ENCODE measurements at regions not wholly inside any gene's neighbourhood (a gene's known extent, or its start where the extent isn't known, plus 50 kb on each side); places are given as distances from the start of the nearest gene placed in this dataset.
A peak's percentile ranks its signal among the peaks of the same experiment; 100 is the strongest.

- DNase-seq: no peak
Measured at GRCh38 chr11:71120471-71120896, 131.9 kb downstream of the SHANK2 start.

- DNase-seq: no peak
Measured at GRCh38 chr11:71119656-71120269, 132.6 kb downstream of the SHANK2 start.

GRCh38 chr11:71118671-71119250 is 133.6 kb downstream of the SHANK2 start:
- no peak for DNase-seq

- no peak for DNase-seq
Measured at GRCh38 chr11:71117311-71117710, 135.1 kb downstream of the SHANK2 start.

- DNase-seq: no peak
Measured at GRCh38 chr11:71116693-71117040, 135.7 kb downstream of the SHANK2 start.

GRCh38 chr11:71115770-71116692 is 136.3 kb downstream of the SHANK2 start:
- no peak for DNase-seq

DNA sequence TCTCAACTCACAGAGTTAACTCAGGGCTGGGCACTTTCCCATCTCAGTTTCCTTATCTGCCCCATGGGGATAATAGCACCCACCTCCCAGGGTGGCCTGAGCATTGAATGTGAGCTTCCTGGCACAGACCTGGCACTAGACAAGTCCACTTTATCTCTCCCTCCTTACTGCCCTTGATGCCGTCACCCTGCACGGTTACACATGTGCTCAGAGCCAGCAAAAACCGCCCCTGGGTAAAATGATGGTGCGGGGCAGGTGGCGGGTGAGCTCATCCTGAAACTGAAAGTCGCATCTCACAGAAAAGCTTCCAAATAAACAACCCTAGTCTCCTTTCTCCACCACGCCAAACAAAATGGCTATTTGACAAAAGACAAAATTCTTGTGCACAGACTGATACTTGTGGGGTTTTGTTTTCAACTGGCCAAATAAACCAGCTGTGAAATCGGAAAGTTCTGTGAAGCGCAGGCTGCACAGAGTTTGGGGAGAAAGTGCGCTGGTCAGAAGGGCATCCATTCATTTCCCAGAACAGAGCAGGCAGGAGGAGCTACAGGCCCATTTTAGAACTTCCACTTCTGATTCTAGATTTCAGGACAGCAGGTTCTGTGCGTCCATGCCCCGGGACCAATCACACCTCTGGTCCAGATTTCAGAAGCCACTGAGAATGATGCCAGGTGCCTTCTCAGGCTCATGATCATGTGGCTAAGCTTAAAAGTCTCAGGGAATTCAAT is 138.1 kb downstream of the SHANK2 start:
- no peak for DNase-seq

DNA sequence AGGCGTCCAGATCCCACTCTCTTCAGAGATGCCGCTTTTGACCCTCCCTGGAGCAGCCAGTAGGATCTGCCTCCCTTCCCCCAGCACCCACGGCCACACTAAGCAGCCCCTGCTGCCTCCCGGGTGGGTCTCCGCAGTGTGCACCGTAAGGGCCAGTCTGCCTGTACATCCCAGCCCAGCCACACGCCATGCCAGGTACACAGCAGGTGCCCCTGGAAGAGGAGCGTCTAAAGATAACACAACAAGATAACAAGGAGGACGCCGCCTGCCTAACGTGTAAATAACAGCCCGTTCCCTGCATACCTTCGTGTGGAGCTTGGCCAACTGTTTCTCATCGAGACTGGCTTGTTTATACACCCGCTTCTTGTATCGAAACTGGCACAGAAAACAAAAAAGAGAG is 139.4 kb downstream of the SHANK2 start:
- no peak for DNase-seq

DNA sequence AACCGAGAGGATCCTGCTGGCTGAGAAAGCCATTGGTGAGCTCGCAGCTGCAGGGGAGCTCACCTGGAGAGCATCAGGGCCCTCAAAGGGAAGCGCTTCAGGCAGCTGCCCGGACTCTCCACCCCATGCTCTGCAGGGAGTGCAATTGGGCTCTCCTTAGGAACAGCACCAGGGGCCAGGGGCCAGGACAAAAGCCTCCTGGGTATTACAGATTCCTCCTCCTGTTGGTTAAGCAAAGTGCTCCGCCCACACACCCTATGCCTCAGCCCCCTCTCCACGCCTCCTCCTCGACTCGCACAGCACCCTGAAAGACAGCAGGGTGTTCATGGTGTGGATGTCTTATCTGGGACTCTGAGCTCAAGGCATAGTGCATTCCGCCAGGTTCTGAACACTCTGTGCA is 139.9 kb downstream of the SHANK2 start:
- DNase-seq: peak in 1 of 2 experiments; percentile 8

GRCh38 chr11:71109586-71109985 is 142.8 kb downstream of the SHANK2 start:
- no peak for DNase-seq

DNA sequence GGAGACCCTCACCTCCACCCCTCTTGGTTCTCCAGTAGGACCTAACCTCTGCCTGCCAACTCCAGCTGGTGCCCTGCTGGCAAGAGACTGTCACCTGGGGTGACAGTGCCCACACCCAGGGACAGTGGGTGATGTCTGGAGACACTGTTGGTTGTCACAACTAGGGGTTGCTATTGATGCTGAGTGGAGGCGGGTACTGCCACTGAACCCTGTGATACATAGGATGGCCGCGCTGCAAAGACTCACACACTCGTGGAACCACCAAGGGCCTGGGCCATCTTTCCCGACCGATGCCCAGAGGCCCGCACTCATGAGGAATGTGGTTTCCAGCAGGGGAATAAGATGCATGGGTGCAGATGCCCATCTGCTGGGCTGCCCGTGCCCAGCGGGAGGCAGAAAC is 143.2 kb downstream of the SHANK2 start:
- DNase-seq: no peak

DNA sequence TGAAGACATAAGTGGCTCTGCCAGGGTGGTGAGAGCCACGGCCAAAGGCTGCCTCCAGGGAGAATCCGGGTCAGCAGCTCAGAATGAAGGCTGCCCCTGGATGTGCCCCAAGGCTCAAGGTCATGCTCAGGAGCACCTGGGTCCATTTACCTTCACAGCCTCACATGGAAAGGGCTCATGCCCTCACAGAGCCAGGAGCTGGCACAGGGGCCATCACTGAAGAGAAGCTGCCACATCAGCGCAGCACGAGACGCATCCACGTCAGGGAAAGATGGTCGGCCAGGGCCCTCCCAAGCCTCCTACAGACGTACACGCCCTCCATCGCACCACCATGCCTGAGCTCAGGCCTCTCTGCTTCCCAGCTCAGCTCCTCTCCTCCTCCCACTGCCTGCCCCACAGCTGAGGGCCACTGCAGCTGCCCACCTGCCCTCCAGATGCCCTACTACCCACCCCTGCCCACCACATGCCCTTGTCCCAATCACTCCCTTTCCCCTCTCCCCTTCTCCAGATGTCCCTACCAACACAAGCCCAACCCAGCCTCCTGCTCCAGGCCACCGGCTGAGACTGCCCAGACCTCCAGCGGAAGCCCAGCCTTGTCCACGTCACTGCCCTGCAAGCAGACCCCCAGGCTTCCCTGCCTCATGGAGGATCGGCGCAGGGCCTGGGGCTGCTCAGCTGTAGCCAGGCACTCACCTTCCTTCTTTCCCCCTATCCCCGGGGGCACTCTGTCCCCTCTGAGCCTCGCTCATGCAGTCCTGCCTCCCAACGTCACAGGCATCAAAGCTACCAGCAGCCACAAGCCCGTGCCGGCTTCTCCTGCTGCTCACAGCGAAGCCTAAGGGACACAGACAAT is 144.1 kb downstream of the SHANK2 start:
- no peak for DNase-seq

DNA sequence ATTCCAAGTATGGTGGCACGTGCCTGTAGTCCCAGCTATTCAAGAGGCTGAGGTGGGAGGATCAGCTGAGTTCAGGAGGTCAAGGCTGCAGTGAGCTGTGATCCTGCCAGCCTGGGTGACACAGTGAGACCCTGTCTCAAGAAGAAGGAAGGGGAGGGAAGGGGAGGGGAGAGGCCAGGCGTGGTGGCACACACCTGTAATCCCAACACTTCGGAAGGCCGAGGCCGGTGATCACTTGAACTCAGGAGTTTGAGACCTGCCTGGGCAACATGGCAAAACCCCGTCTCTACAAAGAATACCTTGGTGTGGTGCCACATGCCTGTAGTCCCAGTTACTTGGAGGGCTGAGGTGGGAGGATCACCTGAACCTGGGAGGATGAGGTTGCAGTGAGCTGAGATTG is 145.7 kb downstream of the SHANK2 start:
- no peak for DNase-seq

DNA sequence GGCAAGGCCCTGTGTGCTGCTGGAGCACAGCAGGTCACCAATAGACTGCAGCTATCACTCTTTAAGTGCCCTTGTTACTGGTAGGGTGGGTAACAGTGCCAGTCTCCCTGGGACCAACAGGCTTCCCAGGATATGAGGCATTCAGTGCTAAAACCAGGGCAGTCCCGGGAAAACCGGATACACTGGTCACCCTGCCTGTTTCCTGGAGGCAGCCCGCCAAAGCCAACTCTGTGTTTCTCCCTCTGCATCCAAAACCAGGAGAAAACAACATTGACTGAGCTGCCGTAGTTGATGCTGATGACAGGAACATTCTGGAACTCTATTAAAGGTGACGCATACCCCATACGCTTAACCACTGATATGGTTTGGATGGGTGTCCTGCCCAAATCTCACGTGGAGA is 149.1 kb downstream of the SHANK2 start:
- DNase-seq: no peak

GRCh38 chr11:71102251-71102995 is 150.0 kb downstream of the SHANK2 start:
- DNase-seq: no peak

- DNase-seq: no peak
Measured at GRCh38 chr11:71101606-71102005, 150.8 kb downstream of the SHANK2 start.

DNA sequence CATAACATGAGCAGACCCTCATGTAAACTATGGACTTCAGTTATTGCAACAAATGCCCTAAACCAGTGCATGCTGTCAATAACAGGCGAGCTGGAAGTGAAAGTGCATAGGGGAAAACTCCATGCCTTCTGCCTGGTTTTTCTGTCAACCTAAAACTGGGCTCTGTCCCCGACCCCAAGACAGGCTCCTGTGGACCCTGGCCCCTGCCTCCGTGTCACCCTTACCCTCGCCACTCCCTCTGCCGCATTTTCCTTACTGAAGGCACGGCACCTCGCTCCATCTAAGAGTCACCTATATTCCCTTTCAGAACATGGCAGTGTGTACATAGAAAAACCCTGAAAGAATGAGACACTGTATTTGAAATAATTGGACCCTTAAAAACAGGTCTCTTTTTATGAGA is 151.3 kb downstream of the SHANK2 start:
- no peak for DNase-seq

- DNase-seq: no peak
Measured at GRCh38 chr11:71098776-71099175, 153.6 kb downstream of the SHANK2 start.

DNA sequence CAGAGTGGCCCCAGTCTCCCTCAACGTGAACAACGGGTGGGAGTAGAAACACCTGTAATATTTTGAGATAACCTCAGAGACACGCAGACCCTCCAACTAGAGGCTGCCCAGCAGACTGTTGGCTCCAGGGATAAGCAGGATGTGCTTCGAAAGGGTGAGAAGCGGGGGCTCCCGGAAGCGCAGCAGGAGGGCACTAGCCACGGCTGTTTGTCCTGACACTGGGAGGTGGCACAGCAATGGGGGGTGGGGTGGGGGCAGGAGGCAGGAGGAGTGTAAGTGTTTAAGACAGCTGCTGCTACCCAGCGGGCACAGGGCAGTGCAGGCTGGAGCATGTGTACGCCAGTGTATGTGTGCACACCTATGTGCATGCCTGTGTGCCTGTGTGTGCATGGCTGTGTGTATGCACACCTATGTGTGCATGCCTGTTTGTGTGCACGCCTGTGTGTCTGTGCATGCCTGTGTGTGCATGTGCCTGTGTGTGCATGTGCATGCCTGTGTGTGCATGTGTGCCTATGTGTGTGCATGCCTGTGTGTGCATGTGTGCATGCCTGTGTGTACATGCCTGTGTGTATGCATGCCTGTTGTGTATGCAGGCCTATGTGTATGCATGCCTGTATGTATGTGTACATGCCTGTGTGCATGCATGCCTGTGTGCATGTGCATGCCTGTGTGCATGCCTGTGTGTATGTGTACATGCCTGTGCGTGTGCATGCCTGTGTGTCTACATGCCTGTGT is 154.7 kb downstream of the SHANK2 start:
- DNase-seq: peak in 1 of 2 experiments; percentile 4

DNA sequence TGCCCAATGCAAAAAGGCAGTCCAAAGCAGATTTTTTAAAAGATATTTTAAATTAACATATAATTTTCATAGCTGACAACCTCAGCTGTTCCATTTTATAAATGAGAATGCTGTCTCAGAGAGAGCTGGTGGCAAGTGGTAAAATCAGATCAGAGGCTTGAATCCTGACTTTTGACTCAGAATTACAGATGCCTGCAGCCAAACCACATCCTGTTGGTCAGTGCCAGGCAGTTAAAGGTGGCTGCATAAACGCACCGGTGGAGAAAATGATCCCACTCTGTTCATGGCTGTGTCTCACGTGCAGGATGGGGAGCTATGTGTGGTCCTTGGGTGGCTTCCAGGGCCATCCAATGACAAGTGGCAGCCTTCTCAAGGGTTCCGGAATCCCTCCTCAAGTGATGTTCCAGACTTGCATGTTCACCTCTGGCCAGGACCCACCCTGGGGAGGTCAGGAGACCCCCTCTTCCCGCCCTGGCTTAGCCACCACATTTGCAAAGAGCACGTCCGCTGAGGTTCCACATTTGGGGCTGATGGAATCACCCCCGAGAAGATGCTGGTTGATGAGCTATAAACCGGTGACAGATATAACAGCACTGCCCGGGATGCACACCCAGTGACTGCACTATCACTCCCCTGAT is 155.5 kb downstream of the SHANK2 start:
- no peak for DNase-seq
